Bronchial epithelial cell (primary cell): ENCODE measurements at regions not wholly inside any gene's neighbourhood (a gene's known extent, or its start where the extent isn't known, plus 50 kb on each side); places are given as distances from the start of the nearest gene placed in this dataset.
"Not testable (repeated sequence)": the region's sequence is repeated elsewhere in the genome, so short reads cannot be mapped to it uniquely, and the experiment has no call there.

Experiments used
- DNase-seq: peaks from one replicate; pipeline ENCODE4 v3.0.0-alpha.2; 2010; ENCODE audit warnings: low read depth
- FAIRE-seq: peaks from 2 replicates; lab custom pipeline; 2011; peaks lifted over from hg19 to GRCh38; lab: Jason Lieb, UNC
- H3K27me3 ChIP-seq: 2 replicates; pipeline ENCODE4 v1.5.1; 2011; ENCODE audit warnings: low read length; ENCODE audit not compliant: control insufficient read depth, insufficient read depth
- H3K36me3 ChIP-seq: 2 replicates; pipeline ENCODE4 v1.5.1; 2011; ENCODE audit warnings: low read length; ENCODE audit not compliant: control insufficient read depth, insufficient read depth
- H3K4me3 ChIP-seq: 2 replicates; pipeline ENCODE4 v1.5.1; 2011; ENCODE audit warnings: mild to moderate bottlenecking, low read depth, low read length, control low read depth
- CTCF ChIP-seq: IDR thresholded peaks from 2 replicates; pipeline ENCODE4 v1.5.1; 2011; ENCODE audit warnings: mild to moderate bottlenecking, moderate library complexity, low read length, control low read depth, inconsistent platforms; ENCODE audit not compliant: insufficient read depth, severe bottlenecking

- no peaks in the 10 kb centered on the region for H3K27me3 ChIP-seq
- no peak overlapping the region for H3K4me3 ChIP-seq
- FAIRE-seq (no peak), DNase-seq (no peak)
- no peaks in the 10 kb centered on the region for H3K36me3 ChIP-seq
- no peak for TF ChIP-seq CTCF
These were observed 290.7 kb upstream of the FOLH1 start for GRCh38 chr11:49499117-49499516.

DNA sequence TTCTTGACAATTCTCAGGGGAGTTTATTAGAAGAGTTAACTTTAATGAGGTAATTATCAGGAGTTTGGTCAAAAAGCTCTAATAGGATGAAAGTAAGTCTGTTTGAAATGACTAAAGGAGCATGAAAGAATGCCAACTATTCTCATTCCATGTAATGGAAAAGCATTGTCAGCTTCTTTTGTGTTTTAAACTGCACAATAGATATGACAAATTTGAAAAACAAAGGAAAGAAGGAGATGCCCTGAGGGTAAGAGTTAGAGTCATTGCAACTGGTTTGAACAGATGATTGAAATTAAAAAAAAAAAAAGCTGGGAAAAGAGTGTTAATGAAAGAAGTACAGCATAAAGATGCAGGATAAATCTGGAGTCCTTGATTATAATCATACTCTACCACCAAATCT, 296.8 kb upstream of the FOLH1 start:
- peak; percentile 7 for DNase-seq
- Histone ChIP-seq H3K36me3 (no peaks in the 10 kb centered on the region), H3K27me3 (no peaks in the 10 kb centered on the region), H3K4me3 (no peak overlapping the region)
- no peak for TF ChIP-seq CTCF
- FAIRE-seq: no peak

DNA sequence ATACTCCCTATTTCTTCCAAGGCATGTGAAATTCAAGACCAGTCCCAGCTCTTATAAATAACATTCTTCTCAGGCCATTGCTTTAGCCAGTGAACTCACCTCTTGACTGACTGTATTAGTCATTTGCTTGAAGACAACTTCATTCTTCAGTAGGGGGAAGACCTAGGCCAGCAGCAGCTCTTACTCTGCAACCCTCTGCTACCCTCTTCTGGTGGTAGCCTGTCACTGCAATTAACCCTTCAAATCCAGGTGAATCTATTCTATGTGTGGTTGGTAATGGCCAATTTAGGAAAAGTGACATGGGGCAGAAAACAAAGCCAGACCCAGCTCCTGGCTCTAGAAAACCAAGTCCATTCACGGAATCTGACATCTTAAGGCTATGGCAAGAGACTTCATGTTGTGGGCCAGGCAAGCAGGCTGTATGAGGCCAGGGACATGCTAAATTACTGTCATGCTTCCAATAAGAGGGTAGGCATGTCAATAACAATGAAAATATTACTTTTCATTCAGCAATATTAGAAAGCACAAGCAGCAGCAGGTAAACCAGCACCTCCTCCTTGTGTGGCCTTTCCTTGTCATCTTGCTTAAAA, 317.9 kb upstream of the FOLH1 start:
- not testable (repeated sequence) for H3K27me3 ChIP-seq, H3K4me3 ChIP-seq, H3K36me3 ChIP-seq
- peak; percentile 62 for DNase-seq
- TF ChIP-seq CTCF: peak; percentile 43
- FAIRE-seq: peak; percentile 95

- Histone ChIP-seq H3K4me3 (no peak overlapping the region), H3K36me3 (no peaks in the 10 kb centered on the region), H3K27me3 (no peaks in the 10 kb centered on the region)
- TF ChIP-seq CTCF: no peak
- DNase-seq: no peak
- no peak for FAIRE-seq
These were observed 324.8 kb upstream of the FOLH1 start for GRCh38 chr11:49533204-49533603.

DNA sequence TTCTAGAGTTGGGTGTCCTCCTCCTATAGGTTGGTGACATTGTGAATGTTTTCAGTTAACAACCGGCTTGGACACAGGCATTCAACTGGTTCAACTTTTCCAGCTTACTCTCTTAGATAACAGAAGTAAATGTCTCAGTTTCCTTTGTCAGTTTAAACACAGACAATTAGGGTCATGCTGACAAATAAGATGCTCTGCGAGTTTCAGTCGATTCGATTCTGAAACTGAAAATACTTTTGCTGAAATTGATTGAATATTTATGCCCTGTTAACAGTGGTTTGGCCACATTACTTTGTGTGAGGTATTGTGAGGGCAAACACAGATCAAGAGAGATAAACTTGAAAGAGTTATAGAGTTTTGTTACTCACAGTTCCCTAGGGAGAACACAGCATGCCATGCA, 330.5 kb upstream of the FOLH1 start:
- not testable (repeated sequence) for H3K27me3 ChIP-seq, H3K4me3 ChIP-seq, H3K36me3 ChIP-seq, FAIRE-seq, DNase-seq

GRCh38 chr11:49558261-49558847, 350.0 kb upstream of the FOLH1 start:
- FAIRE-seq: not testable (repeated sequence)

DNA sequence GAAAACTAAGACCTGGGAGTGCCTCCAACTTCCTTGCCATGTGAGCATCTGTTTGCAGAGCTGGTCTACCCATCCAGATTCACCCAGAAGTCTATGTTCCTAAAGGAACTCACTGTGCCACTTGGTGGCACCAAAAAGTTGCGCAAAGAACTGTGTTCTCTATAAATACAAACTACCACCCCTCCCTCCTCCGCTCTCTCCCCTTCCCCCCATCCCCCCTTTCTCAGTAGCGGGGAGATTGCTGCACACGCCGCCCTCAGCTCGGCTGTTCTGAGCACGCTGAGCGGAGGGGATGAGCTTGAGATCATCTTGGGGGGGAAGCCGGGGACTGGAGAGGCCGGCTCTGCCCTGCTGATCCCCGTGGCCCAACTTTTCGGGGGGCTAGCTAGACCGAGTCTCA, 352.2 kb upstream of the FOLH1 start:
- not testable (repeated sequence) for FAIRE-seq, DNase-seq, H3K27me3 ChIP-seq, H3K4me3 ChIP-seq, H3K36me3 ChIP-seq

More at GRCh38 chr11:49558261-49558847, 350.0 kb upstream of the FOLH1 start:
- H3K36me3 ChIP-seq, H3K4me3 ChIP-seq, H3K27me3 ChIP-seq, DNase-seq: not testable (repeated sequence)

- not testable (repeated sequence) for DNase-seq
- peak; percentile 28 for FAIRE-seq
These were observed 353.0 kb upstream of the FOLH1 start for GRCh38 chr11:49561240-49561880.

GRCh38 chr11:49562262-49562661, 353.9 kb upstream of the FOLH1 start:
- not testable (repeated sequence) for H3K27me3 ChIP-seq, FAIRE-seq, H3K36me3 ChIP-seq, H3K4me3 ChIP-seq, DNase-seq

More at GRCh38 chr11:49561240-49561880, 353.0 kb upstream of the FOLH1 start:
- H3K36me3 ChIP-seq, H3K27me3 ChIP-seq, H3K4me3 ChIP-seq: not testable (repeated sequence)

DNA sequence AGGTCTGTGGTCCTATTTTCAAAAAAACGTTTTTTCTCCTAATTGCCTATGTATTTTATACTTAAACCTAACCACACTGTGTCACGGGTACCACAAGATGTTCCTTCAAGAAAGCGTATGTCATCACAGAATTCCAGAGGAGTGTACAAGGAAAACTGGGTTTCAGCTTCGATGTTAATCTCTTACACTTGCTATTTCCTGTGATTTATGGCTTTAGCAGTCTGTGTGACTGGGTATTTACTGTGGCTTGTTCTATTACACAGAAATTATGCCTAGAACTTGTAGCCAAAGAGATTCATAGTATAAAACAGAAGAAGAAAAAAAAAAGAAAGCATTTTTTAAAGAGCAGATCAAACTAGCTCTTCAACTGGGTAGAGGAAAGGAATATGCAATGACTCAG, 371.1 kb upstream of the FOLH1 start:
- H3K27me3 ChIP-seq, H3K4me3 ChIP-seq, DNase-seq, FAIRE-seq, H3K36me3 ChIP-seq: not testable (repeated sequence)
